HPDE6-E6E7 (cell line): ENCODE measurements at regions not wholly inside any gene's neighbourhood (a gene's known extent, or its start where the extent isn't known, plus 50 kb on each side); places are given as distances from the start of the nearest gene placed in this dataset.
"Not testable (repeated sequence)": the region's sequence is repeated elsewhere in the genome, so short reads cannot be mapped to it uniquely, and the experiment has no call there.

ENCODE experiments used
- DNase-seq: peaks from one replicate; pipeline ENCODE4 v3.0.0; 2011; ENCODE audit warnings: missing footprints; ENCODE audit errors: extremely low spot score

- DNase-seq = no peak
Observed at GRCh38 chr12:125773033-125773640, 707.9 kb downstream of the AACS start.

- no peak for DNase-seq
Observed at GRCh38 chr12:125775507-125775906, 710.3 kb downstream of the AACS start.

- DNase-seq = no peak
Observed at GRCh38 chr12:125776212-125776611, 711.0 kb downstream of the AACS start.

GRCh38 chr12:125786143-125786542 is 720.9 kb downstream of the AACS start:
- no peak for DNase-seq

- DNase-seq = no peak
Observed at GRCh38 chr12:125794401-125794800, 729.2 kb downstream of the AACS start.

- no peak for DNase-seq
Observed at GRCh38 chr12:125797421-125798175, 732.4 kb downstream of the AACS start.

GRCh38 chr12:125804660-125805059 is 739.4 kb downstream of the AACS start:
- DNase-seq = no peak

GRCh38 chr12:125824276-125824675 is 759.0 kb downstream of the AACS start:
- DNase-seq = no peak

GRCh38 chr12:125835852-125836251 is 770.6 kb downstream of the AACS start:
- DNase-seq = no peak

- DNase-seq = no peak
Observed at GRCh38 chr12:125836647-125837046, 771.4 kb downstream of the AACS start.

GRCh38 chr12:125841332-125841731 is 776.1 kb downstream of the AACS start:
- DNase-seq = no peak

- DNase-seq = no peak
Observed at GRCh38 chr12:125852116-125852515, 786.9 kb downstream of the AACS start.

- DNase-seq = no peak
Observed at GRCh38 chr12:125852679-125853078, 787.4 kb downstream of the AACS start.

GRCh38 chr12:125853670-125854069 is 788.4 kb downstream of the AACS start:
- no peak for DNase-seq

GRCh38 chr12:125856366-125856765 is 791.1 kb downstream of the AACS start:
- DNase-seq = no peak

GRCh38 chr12:125856896-125857295 is 791.7 kb downstream of the AACS start:
- DNase-seq = no peak

GRCh38 chr12:125860672-125861288 is 795.5 kb downstream of the AACS start:
- DNase-seq = no peak

GRCh38 chr12:125861299-125862281 is 796.4 kb downstream of the AACS start:
- DNase-seq = no peak

- not testable (repeated sequence) for DNase-seq
Observed at GRCh38 chr12:125865236-125865635, 800.0 kb downstream of the AACS start.

- DNase-seq = no peak
Observed at GRCh38 chr12:125871811-125872594, 806.8 kb downstream of the AACS start.

GRCh38 chr12:125873016-125873415 is 807.8 kb downstream of the AACS start:
- DNase-seq = no peak
